ENCODE measurements at regions not wholly inside any gene's neighbourhood (a gene's known extent, or its start where the extent isn't known, plus 50 kb on each side); places are given as distances from the start of the nearest gene placed in this dataset.

DNA sequence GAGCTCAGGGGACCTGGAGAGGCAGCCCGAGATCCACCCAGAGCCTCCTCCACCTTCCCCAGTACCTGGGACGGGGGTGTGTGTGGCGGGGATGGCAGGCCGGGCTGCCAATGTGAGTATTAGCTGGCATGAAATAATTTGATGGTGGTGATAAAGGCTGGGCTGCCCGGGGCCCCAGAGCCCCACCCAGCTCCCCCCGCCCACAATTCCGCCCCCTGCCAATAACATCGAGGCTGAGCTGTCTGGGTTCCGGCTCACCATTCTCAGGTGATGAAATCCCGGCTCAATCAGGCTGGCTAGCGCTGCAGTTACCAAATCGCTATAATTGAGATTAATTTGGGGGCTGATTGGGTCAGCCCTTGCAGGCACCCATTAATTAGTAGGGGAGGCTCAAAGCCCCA lies 103.8 kb upstream of the CASZ1 start:
- TF ChIP-seq, protein P1, sequence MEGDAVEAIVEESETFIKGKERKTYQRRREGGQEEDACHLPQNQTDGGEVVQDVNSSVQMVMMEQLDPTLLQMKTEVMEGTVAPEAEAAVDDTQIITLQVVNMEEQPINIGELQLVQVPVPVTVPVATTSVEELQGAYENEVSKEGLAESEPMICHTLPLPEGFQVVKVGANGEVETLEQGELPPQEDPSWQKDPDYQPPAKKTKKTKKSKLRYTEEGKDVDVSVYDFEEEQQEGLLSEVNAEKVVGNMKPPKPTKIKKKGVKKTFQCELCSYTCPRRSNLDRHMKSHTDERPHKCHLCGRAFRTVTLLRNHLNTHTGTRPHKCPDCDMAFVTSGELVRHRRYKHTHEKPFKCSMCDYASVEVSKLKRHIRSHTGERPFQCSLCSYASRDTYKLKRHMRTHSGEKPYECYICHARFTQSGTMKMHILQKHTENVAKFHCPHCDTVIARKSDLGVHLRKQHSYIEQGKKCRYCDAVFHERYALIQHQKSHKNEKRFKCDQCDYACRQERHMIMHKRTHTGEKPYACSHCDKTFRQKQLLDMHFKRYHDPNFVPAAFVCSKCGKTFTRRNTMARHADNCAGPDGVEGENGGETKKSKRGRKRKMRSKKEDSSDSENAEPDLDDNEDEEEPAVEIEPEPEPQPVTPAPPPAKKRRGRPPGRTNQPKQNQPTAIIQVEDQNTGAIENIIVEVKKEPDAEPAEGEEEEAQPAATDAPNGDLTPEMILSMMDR (IDR thresholded peaks at IDR 0.05): no peak
- TF ChIP-seq POLR2A (IDR thresholded peaks at IDR 0.05): no peak

Measured in esophagus squamous epithelium (tissue), 4 donors.